Ectodermal cell (in vitro differentiated cells): ENCODE measurements at regions not wholly inside any gene's neighbourhood (a gene's known extent, or its start where the extent isn't known, plus 50 kb on each side); places are given as distances from the start of the nearest gene placed in this dataset.
A peak's percentile ranks its signal among the peaks of the same experiment; 100 is the strongest.

Experiments
- H3K27ac ChIP-seq: 2 replicates; pipeline ENCODE4 v1.7.0; 2013; ENCODE audit warnings: mild to moderate bottlenecking, low read depth, low read length; ENCODE audit not compliant: insufficient read depth, poor library complexity, severe bottlenecking
- H3K27me3 ChIP-seq: 2 replicates; pipeline ENCODE4 v1.7.0; 2013; ENCODE audit warnings: mild to moderate bottlenecking, low read length; ENCODE audit not compliant: insufficient read depth, control insufficient read depth, poor library complexity, severe bottlenecking
- H3K36me3 ChIP-seq: one replicate; pipeline ENCODE4 v1.7.0; 2013; ENCODE audit warnings: low read length; ENCODE audit not compliant: control insufficient read depth, insufficient read depth
- H3K4me1 ChIP-seq: one replicate; pipeline ENCODE4 v1.7.0; 2013; ENCODE audit warnings: low read length; ENCODE audit not compliant: control insufficient read depth, insufficient read depth
- H3K4me3 ChIP-seq: 2 replicates; pipeline ENCODE4 v1.7.0; 2013; ENCODE audit warnings: low read depth, low read length, control low read depth; ENCODE audit not compliant: insufficient read depth
- H3K9me3 ChIP-seq: 2 replicates; pipeline ENCODE4 v1.7.0; 2013; ENCODE audit warnings: mild to moderate bottlenecking, low read length, moderate library complexity; ENCODE audit not compliant: control insufficient read depth
- whole genome bisulfite sequencing, 2 experiments: methylation state at CpG; one replicate each; pipeline ENCODE4 v1.1.7; 2013; ENCODE audit warnings: missing lambda C conversion rate in 2 of 2; 5-methylcytosine and 5-hydroxymethylcytosine counted together

DNA sequence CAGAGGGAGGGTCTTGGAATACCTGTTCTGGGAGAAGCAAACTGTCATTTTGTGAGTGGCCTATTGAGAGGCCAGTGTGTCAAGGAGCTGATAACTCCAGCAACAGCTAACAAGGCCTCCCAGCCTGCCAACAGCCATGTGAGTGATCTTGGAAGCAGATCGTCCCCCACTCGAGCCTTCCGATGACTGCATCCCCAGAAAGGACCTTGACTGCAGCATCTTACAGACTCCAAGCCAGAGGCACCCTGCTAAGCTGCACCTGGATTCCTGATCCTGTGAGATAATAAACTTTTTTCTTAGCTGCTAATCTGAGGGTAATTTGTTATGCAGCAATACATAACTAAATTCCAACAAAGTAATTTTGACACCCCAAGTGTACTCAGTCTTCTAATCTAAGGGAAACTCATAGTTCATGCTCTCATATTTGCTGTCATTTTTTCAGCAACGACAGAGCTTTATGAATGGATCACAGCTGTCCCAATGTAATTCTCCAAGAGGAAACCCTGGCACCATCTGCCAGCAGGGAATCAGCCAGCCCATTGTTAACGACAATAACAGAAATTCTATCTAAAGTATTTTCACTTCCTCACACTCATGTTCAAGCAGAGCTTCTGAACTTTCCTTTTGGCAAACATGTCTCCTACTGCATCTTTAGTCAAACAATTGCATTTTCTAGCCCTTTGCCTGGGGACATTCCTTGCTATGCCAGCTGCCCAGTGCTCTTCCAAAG is 470.2 kb upstream of the BTBD3 start:
- H3K27ac ChIP-seq = no peak overlapping the region
- H3K27me3 ChIP-seq = no peaks in the 10 kb centered on the region
- no peak overlapping the region for H3K4me3 ChIP-seq
- H3K36me3 ChIP-seq = no peaks in the 10 kb centered on the region
- H3K4me1 ChIP-seq = peaks cover 35% of the 10 kb centered on the region
- WGBS, 2 experiments = 55 to 62% methylated on average over 5 of the region's 5 CpGs
- no peaks in the 10 kb centered on the region for H3K9me3 ChIP-seq

DNA sequence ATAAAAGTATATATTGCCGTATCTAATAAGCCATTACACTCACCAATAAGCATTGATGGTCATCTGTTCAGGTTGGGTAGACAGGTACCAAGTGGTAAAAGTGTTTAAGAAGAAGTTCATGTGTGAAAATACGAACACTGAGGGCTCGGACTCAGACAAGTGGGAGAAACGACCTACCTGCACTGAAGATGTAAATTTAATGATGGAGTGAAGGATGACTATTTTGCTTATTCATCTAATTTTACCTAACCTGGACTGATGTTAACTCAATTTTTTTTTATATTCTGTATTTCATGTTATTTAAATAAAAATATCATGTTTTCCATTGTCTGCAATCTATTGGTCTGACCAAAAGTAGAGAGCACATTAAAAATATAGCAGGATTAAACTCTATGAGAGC is 469.1 kb upstream of the BTBD3 start:
- Histone ChIP-seq H3K4me3 (no peak overlapping the region), H3K36me3 (no peaks in the 10 kb centered on the region), H3K27me3 (no peaks in the 10 kb centered on the region), H3K9me3 (no peaks in the 10 kb centered on the region), H3K27ac (no peak overlapping the region), H3K4me1 (peaks cover 35% of the 10 kb centered on the region)
- 88 to 98% methylated on average over 3 to 4 of the region's 4 CpGs for WGBS, 2 experiments

DNA sequence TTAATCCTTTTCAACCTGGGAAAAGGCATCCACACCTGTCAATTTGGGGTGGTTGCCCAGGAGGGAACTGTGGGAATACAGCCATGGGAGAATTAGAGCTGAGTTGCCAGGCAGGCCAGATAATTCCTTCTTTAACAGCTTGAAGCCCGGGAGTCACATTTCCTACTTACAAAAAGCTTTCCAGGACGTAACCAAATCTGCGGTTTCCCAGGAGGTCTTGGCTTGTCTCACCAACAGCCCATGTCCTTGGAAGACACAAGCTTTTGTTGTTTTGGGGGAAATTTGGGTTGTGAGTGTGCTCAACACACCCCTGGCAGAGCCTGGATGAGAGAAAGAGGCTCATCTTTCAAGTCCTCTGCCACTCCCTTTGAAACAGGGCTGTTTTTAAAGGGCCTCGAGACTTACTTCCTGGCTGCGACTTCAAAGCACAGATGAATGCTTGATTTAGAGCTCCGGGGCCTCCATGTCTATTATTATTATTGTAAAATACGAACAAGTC is 465.9 kb upstream of the BTBD3 start:
- Histone ChIP-seq H3K27ac (peak overlapping the region; percentile 78), H3K4me3 (no peak overlapping the region), H3K36me3 (no peaks in the 10 kb centered on the region), H3K9me3 (no peaks in the 10 kb centered on the region), H3K4me1 (peaks cover 30% of the 10 kb centered on the region), H3K27me3 (no peaks in the 10 kb centered on the region)
- 34 to 36% methylated on average over 7 of the region's 7 CpGs for WGBS, 2 experiments

DNA sequence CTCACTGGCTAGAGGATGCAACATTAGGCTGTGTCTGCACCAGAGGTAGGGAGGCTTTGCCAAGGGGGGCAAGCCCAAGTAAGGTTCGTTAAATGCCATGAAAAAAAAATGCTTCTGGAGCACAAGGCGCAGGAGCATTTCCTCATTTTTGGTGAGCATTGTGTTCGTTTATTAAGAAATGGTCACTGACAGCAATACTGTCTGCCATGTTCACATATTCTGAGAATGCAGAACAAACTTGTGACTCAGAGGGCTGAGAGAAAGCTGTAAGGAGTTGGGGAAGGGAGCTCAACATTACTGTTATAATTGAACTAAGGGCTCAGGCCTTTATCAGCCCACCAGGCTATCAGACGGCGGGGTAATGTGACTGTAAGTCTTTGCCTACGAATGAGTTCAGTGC is 465.4 kb upstream of the BTBD3 start:
- H3K27me3 ChIP-seq = no peaks in the 10 kb centered on the region
- no peaks in the 10 kb centered on the region for H3K36me3 ChIP-seq
- H3K27ac ChIP-seq = peak overlapping the region; percentile 78
- peaks cover 29% of the 10 kb centered on the region for H3K4me1 ChIP-seq
- H3K4me3 ChIP-seq = no peak overlapping the region
- H3K9me3 ChIP-seq = no peaks in the 10 kb centered on the region
- 78% methylated on average over 6 of the region's 6 CpGs for WGBS, 2 experiments

DNA sequence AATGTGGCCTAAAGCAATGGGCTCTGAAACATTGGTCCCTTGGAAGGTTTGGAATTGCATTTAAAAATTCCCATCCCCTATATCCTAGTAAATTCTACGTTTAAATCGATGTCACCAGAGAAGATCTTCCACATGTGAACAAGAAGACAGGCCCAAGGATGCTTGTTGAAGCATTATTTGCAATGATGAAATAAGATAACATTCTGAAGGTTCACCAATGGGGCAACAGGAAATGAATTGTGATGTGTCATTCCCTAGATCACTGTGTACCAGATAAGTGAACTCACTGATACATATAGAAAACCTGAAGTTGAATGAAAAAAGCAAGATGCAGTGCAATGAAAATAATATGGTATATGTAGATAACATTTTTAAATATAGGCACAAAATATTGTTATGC is 464.3 kb upstream of the BTBD3 start:
- H3K9me3 ChIP-seq = no peaks in the 10 kb centered on the region
- H3K4me3 ChIP-seq = no peak overlapping the region
- 93 to 97% methylated on average over 2 of the region's 2 CpGs for WGBS, 2 experiments
- peaks cover 21% of the 10 kb centered on the region for H3K4me1 ChIP-seq
- H3K27me3 ChIP-seq = no peaks in the 10 kb centered on the region
- no peak overlapping the region for H3K27ac ChIP-seq
- H3K36me3 ChIP-seq = no peaks in the 10 kb centered on the region

DNA sequence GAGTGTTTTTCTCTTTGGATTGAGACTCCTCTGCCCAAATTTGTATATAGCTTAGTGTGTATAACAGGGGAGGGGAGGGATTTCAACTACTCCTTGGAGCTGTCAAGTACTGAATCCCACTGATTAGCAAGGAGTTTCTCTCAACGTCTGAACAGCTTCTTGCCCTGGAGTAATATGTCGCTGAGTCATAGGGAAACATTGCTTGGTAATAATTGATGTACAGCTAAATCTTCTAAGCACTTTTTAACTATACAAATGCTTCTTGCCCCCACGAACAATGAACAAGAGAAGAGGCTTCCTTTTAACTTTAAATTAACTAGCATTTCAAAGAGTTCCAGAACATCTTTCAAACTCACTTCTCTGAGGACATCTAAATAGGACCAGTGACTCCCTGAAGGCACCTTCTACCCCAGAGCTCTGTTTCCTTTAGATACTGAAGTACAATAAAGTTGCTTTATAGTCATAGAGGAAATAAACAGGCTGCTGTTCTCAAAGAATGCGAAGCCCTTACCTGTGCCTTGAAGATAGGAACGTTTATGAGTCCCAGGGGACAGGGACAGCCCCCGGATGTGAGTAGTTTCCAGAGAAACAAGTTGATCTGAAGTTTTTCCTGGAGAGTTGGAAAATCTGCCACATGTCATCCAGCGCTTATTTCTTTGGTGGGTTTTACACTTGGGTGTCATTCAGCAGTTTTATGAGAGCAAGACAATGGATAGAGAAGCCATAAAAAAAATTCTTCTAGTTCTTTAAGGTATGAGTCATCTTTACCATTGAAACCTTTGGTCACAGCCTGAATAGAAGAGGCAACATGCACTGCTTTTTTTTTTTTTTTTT is 462.5 kb upstream of the BTBD3 start:
- no peaks in the 10 kb centered on the region for H3K36me3 ChIP-seq
- no peaks in the 10 kb centered on the region for H3K9me3 ChIP-seq
- H3K4me1 ChIP-seq = peaks cover 28% of the 10 kb centered on the region
- H3K4me3 ChIP-seq = no peak overlapping the region
- H3K27me3 ChIP-seq = no peaks in the 10 kb centered on the region
- WGBS, 2 experiments = 64 to 73% methylated on average over 7 of the region's 7 CpGs
- no peak overlapping the region for H3K27ac ChIP-seq

DNA sequence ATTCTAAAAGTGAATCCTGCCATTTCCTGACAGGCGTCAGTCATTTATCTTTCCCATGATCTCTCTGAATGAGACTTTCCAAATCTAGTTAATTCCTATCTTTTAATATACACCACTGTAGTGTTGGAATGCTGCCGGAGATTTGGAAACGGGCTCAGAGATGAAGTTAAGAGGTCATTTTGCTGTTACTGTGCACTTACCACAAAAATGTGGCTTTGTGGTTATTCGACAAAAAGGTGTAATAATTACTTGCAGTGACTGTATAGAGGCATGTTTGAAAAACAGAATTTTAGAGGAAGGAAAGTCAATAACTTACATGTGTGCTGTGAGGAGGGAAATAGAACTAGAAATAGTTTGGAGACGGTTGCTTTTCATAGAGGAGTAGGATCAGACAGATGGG is 460.2 kb upstream of the BTBD3 start:
- no peaks in the 10 kb centered on the region for H3K27me3 ChIP-seq
- H3K4me1 ChIP-seq = peaks cover 16% of the 10 kb centered on the region
- H3K36me3 ChIP-seq = no peaks in the 10 kb centered on the region
- H3K9me3 ChIP-seq = no peaks in the 10 kb centered on the region
- WGBS, 2 experiments = 89 to 96% methylated on average over 4 to 5 of the region's 5 CpGs
- no peak overlapping the region for H3K4me3 ChIP-seq
- no peak overlapping the region for H3K27ac ChIP-seq

DNA sequence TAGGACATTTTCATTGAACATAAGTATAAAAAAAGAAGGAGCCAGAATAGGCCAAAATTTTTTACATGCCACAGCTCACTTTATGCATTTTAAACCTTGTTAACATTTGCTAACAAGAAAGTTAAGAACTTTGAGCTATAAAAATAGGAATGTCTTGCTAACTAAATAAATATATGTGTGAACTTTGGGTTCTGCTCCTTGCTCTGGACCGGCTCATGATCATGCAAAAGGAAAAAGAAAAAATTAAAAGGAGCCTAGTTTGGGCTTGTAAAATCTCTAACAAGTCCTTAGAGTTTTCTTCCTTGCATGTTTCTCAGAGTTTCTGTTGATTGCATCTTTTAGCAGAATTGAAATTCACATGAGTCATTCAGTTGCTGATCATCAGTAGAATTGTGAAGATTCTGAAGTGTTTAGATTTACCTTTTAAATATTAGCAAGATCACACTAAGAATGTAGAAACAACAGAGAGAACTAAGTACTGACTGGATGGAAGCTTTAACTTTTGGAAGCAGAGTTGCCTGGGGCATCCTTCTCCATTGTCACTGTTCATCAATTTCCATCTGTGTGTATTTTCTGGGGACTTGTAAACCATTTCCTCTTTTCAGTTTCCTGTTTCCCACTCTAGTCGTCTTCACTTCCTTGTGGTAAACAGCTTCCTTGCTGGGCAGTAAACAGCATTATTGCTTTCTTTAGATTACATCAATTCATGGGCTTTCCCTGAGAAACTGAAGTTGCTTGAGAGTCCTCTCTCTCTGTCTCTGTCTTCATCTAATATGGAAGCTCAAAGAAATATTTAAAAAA is 458.4 kb upstream of the BTBD3 start:
- 82 to 84% methylated on average over 2 of the region's 2 CpGs for WGBS, 2 experiments
- no peaks in the 10 kb centered on the region for H3K36me3 ChIP-seq
- peaks cover 6% of the 10 kb centered on the region for H3K4me1 ChIP-seq
- no peaks in the 10 kb centered on the region for H3K9me3 ChIP-seq
- H3K27ac ChIP-seq = no peak overlapping the region
- no peaks in the 10 kb centered on the region for H3K27me3 ChIP-seq
- H3K4me3 ChIP-seq = no peak overlapping the region

DNA sequence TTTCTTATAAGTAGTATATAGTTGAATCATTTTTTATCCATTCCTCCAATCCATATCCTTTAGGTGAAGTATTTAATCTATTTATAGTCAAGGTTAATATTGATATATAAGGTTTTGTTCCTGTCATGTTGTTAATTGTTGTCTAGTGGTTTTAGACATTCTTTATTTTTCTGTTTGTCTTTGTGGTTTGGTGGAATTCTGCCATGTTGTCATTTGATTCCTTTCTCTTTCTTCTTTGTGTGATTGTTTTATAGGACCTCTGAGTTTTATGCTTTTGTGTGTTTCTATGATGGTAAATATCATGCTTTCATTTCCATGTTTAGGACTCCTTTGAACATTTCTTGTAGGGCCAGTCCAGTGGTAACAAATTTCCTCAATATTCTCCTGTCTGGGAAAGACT is 450.3 kb upstream of the BTBD3 start:
- no peaks in the 10 kb centered on the region for H3K36me3 ChIP-seq
- H3K27ac ChIP-seq = no peak overlapping the region
- H3K27me3 ChIP-seq = no peaks in the 10 kb centered on the region
- H3K4me3 ChIP-seq = no peak overlapping the region
- H3K4me1 ChIP-seq = no peaks in the 10 kb centered on the region
- H3K9me3 ChIP-seq = no peaks in the 10 kb centered on the region

DNA sequence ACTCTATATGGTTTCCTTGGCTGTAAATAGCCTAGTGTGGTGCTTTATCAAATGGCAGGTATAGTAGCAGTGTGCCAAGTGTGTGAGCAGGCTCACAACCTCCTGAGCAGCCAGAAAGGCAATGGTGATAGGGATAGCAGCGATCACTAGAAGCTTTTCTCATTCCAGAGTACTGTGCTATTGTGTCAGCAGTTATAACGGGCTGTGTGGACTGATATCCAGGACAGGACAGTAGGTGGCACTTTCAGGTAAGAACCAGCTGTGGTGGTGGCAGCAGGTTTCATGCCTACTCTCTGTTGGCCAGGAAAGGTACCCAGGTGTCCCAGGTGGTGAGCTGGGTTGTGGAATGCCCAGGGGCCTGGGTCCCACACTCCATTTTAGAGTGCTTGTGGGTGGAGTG is 448.8 kb upstream of the BTBD3 start:
- no peaks in the 10 kb centered on the region for H3K36me3 ChIP-seq
- WGBS, 2 experiments = 91 to 92% methylated on average over 2 of the region's 2 CpGs
- no peaks in the 10 kb centered on the region for H3K4me1 ChIP-seq

More for the DNA sequence above, 448.8 kb upstream of the BTBD3 start:
- H3K27ac ChIP-seq = no peak overlapping the region
- H3K9me3 ChIP-seq = no peaks in the 10 kb centered on the region
- no peak overlapping the region for H3K4me3 ChIP-seq
- no peaks in the 10 kb centered on the region for H3K27me3 ChIP-seq
